CD4-positive, alpha-beta T cell (primary cell): ENCODE measurements at regions not wholly inside any gene's neighbourhood (a gene's known extent, or its start where the extent isn't known, plus 50 kb on each side); places are given as distances from the start of the nearest gene placed in this dataset.
"Not testable (repeated sequence)": the region's sequence is repeated elsewhere in the genome, so short reads cannot be mapped to it uniquely, and the experiment has no call there.

ENCODE experiments used
- ATAC-seq: fragments of 200-7000 bp; cut with Tn5 transposase; one replicate; pipeline ENCODE4 v1.10.0; 2022; ENCODE audit warnings: mild to moderate bottlenecking; ENCODE audit not compliant: poor library complexity
- CTCF ChIA-PET: fragments of 350-600 bp; sonication (Branson Sonifier 250); formaldehyde crosslinking; loops from one replicate; lab custom pipeline; 2021; ENCODE audit warnings: antibody characterized with exemption, inconsistent platforms; lab: Charles Lee
- POLR2A ChIA-PET: fragments of 350-600 bp; sonication (Branson Sonifier 250); formaldehyde crosslinking; loops from one replicate; lab custom pipeline; 2021; ENCODE audit warnings: antibody characterized with exemption, inconsistent platforms; lab: Charles Lee
- DNase-seq, 14 experiments: peaks; one replicate each; pipeline ENCODE4 v3.0.0-alpha.2; 2013 to 2020; ENCODE audit warnings: mixed read lengths in 2 of 14
- H3K27ac ChIP-seq, 2 donors: one replicate each; pipeline versions ENCODE4 v1.5.1 to v1.7.0; 2013; ENCODE audit warnings: low read length in 2 of 2, low read depth in 1 of 2, mild to moderate bottlenecking in 1 of 2
- H3K27me3 ChIP-seq, 2 experiments: 1 replicate in 1 of 2; 2 replicates in 1 of 2; pipeline versions ENCODE4 v1.6.1 to v1.7.0; 2013; ENCODE audit warnings: low read length in 2 of 2, control low read depth in 1 of 2, mild to moderate bottlenecking in 1 of 2, moderate library complexity in 1 of 2; ENCODE audit not compliant: insufficient read depth in 2 of 2, control insufficient read depth in 1 of 2
- H3K36me3 ChIP-seq: one replicate; pipeline ENCODE4 v1.6.1; 2013; ENCODE audit warnings: low read length, control low read depth; ENCODE audit not compliant: insufficient read depth
- H3K4me1 ChIP-seq: one replicate; pipeline ENCODE4 v1.6.1; 2013; ENCODE audit warnings: low read length, control low read depth; ENCODE audit not compliant: insufficient read depth
- H3K4me3 ChIP-seq: one replicate; pipeline ENCODE4 v1.5.1; 2013; ENCODE audit warnings: mild to moderate bottlenecking, low read length, moderate library complexity
- H3K9me3 ChIP-seq, 2 experiments: 1 replicate in 1 of 2; 2 replicates in 1 of 2; pipeline versions ENCODE4 v1.6.1 to v1.7.0; 2013; ENCODE audit warnings: low read length in 2 of 2, mild to moderate bottlenecking in 2 of 2, control low read depth in 1 of 2, moderate library complexity in 1 of 2; ENCODE audit not compliant: control insufficient read depth in 1 of 2, insufficient read depth in 1 of 2
- H3K27ac Mint-ChIP-seq: one replicate; pipeline ENCODE4 v1.8.0; 2020; ENCODE audit warnings: mixed read lengths
- H3K27me3 Mint-ChIP-seq: one replicate; pipeline ENCODE4 v1.8.0; 2021; ENCODE audit warnings: mixed read lengths
- H3K36me3 Mint-ChIP-seq: one replicate; pipeline ENCODE4 v1.8.0; 2021; ENCODE audit warnings: low read depth, mixed read lengths
- H3K4me1 Mint-ChIP-seq: one replicate; pipeline ENCODE4 v1.8.0; 2021; ENCODE audit warnings: low read depth, mixed read lengths
- H3K4me3 Mint-ChIP-seq: one replicate; pipeline ENCODE4 v1.8.0; 2020; ENCODE audit warnings: mild to moderate bottlenecking, mixed read lengths
- H3K9me3 Mint-ChIP-seq: one replicate; pipeline ENCODE4 v1.8.0; 2020; ENCODE audit warnings: mixed read lengths
- CTCF ChIP-seq: fragments of 200-600 bp; IDR thresholded peaks from one replicate; pipeline ENCODE4 v1.8.0; 2022; ENCODE audit warnings: antibody characterized with exemption, mild to moderate bottlenecking
- intact Hi-C, 2 experiments: fragments of 100-400 bp; cut with DNase I in 1 of 2; cut with micrococcal nuclease in 1 of 2; formaldehyde crosslinking; loops; one replicate each; pipeline versions ENCODE4 v1.15.1 to v1.9.0; 2023 to 2025; cut with DNase I, micrococcal nuclease

DNA sequence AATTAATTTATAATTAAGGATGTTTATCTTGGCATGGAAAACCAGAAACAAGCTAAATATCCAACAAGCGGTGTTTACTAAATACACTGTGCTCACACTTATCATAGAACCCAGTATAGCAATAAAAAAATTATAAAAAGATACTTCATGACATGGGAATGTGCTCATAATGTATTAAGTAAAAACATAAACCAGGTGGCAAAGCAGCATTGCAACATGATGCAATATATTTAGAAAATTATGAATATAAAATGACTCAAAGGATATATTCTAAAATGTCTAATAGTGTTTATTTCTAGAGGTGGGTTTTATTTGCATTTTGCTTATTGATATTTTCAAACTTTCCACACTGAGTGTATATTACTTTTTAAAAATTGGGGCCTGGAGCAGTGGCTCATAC, 84.4 kb upstream of the ATL2 start:
- no peaks in the 10 kb centered on the region for H3K36me3 Mint-ChIP-seq
- Histone ChIP-seq H3K27me3 (no peaks in the 10 kb centered on the region), H3K27ac (no peak overlapping the region), H3K4me1 (no peaks in the 10 kb centered on the region), H3K4me3 (no peak overlapping the region), H3K36me3 (no peaks in the 10 kb centered on the region), H3K9me3 (no peaks in the 10 kb centered on the region)
- H3K4me3 Mint-ChIP-seq = no peak overlapping the region
- H3K27me3 Mint-ChIP-seq = no peaks in the 10 kb centered on the region
- no peaks in the 10 kb centered on the region for H3K9me3 Mint-ChIP-seq
- no peak for TF ChIP-seq CTCF
- intact Hi-C loops = loop anchor here in 1 of 2 experiments (10.0 kb wide), 1 partner anchor 87 kb away; the partner anchor contains the start of gene ATL2
- DNase-seq (no peak), ATAC-seq (no peak)
- ChIA-PET CTCF (no interaction called here), POLR2A (no interaction called here)
- H3K4me1 Mint-ChIP-seq = no peaks in the 10 kb centered on the region
- no peak overlapping the region for H3K27ac Mint-ChIP-seq

- no peaks in the 10 kb centered on the region for H3K27me3 ChIP-seq
- ATAC-seq (no peak), DNase-seq (no peak)
- no peak overlapping the region for H3K27ac ChIP-seq
- no peaks in the 10 kb centered on the region for H3K4me1 ChIP-seq
- Mint-ChIP-seq H3K27me3 (no peaks in the 10 kb centered on the region), H3K9me3 (no peaks in the 10 kb centered on the region), H3K4me3 (no peak overlapping the region), H3K4me1 (no peaks in the 10 kb centered on the region), H3K36me3 (no peaks in the 10 kb centered on the region), H3K27ac (no peak overlapping the region)
- intact Hi-C loops = loop anchor here in 1 of 2 experiments (10.0 kb wide), 1 partner anchor 86 kb away; the partner anchor contains the start of gene ATL2
- ChIA-PET CTCF (no interaction called here), POLR2A (no interaction called here)
- no peak for TF ChIP-seq CTCF
- no peaks in the 10 kb centered on the region for H3K9me3 ChIP-seq
- H3K36me3 ChIP-seq = no peaks in the 10 kb centered on the region
- H3K4me3 ChIP-seq = no peak overlapping the region
Observed at GRCh38 chr2:38460313-38460712, 83.2 kb upstream of the ATL2 start.

GRCh38 chr2:38454081-38454480, 77.0 kb upstream of the ATL2 start:
- ATAC-seq (no peak), DNase-seq (no peak)
- ChIA-PET CTCF (no interaction called here), POLR2A (no interaction called here)
- intact Hi-C loops = no loop called here
- Mint-ChIP-seq H3K27me3 (no peaks in the 10 kb centered on the region), H3K9me3 (no peaks in the 10 kb centered on the region), H3K4me3 (no peak overlapping the region), H3K36me3 (no peaks in the 10 kb centered on the region), H3K27ac (no peak overlapping the region), H3K4me1 (no peaks in the 10 kb centered on the region)
- no peak for TF ChIP-seq CTCF
- no peak overlapping the region for H3K27ac ChIP-seq
- H3K4me1 ChIP-seq = no peaks in the 10 kb centered on the region
- H3K36me3 ChIP-seq = no peaks in the 10 kb centered on the region
- no peaks in the 10 kb centered on the region for H3K27me3 ChIP-seq
- no peak overlapping the region for H3K4me3 ChIP-seq
- no peaks in the 10 kb centered on the region for H3K9me3 ChIP-seq

DNA sequence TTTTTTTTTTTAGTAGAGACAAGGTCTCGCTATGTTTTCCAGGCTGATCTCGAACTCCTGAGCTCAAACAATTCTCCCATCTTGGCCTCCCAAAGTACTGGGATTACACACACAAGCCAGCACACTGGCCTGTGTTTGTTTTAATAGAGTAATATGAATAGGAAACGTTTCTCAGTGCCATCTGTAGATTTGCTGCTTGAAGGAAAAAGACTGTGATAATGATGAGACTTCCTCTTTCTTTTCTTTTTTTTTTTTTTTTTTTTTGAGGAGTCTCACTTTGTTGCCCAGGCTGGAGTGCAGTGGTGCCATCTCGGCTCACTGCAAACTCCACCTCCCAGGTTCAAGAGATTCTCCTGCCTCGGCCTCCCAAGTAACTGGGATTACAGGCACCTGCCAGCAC, 74.7 kb upstream of the ATL2 start:
- DNase-seq, H3K9me3 ChIP-seq, ATAC-seq, H3K36me3 Mint-ChIP-seq, H3K4me1 ChIP-seq, H3K27ac ChIP-seq, intact Hi-C loops, H3K9me3 Mint-ChIP-seq, POLR2A ChIA-PET, H3K4me3 Mint-ChIP-seq, H3K4me1 Mint-ChIP-seq, H3K27me3 Mint-ChIP-seq, H3K27me3 ChIP-seq, H3K36me3 ChIP-seq, H3K4me3 ChIP-seq, H3K27ac Mint-ChIP-seq: not testable (repeated sequence)
- CTCF ChIA-PET = interaction anchor here (0.7 kb wide), 1 partner anchor 34 kb away, joined by 3 read pairs; no protein-coding TSS in a partner anchor
